ENCODE measurements at regions not wholly inside any gene's neighbourhood (a gene's known extent, or its start where the extent isn't known, plus 50 kb on each side); places are given as distances from the start of the nearest gene placed in this dataset.
"Not testable (repeated sequence)": the region's sequence is repeated elsewhere in the genome, so short reads cannot be mapped to it uniquely, and the experiment has no call there.

GRCh38 chr1:165965857-165966256 is 138.4 kb downstream of the UCK2 start:
- no peak for DNase-seq (ENCODE audit: low spot score)

DNA sequence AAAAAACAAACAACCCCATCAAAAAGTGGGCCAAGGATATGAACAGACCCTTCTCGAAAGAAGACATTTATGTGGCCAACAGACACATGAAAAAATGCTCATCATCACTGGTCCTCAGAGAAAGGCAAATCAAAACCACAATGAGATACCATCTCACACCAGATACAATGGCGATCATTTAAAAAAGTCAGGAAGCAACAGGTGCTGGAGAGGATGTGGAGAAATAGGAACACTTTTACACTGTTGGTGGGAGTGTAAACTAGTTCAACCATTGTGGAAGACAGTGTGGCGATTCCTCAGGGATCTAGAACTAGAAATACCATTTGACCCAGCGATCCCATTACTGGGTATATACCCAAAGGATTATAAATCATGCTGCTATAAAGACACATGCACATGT is 142.0 kb downstream of the UCK2 start:
- not testable (repeated sequence) for DNase-seq (ENCODE audit: low spot score)

DNA sequence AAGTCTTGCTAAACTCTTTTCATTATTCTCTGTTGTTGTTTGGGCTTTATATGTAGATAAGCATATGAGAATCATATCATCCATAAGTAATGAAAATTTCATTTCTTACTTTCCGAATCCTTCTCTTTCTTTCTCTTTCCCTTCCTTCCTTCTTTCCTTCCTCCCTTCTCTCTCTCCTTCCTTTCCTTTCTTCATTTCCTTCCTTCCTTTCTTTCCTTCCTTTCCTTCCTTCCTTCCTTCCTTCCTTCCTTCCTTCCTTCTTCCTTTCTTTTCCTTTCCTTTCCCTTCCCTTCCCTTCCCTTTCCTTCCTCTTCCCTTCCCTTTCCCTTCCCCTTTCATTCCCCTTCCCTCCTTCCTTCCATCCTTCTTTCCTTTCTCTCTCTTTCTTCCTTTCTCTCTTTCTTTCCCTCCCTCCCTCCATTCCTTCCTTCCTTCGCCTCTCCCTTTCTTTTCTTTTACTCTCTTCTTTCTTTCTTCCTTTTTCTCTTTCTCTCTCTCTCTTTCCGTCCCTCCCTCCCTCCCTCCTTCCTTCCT is 147.3 kb downstream of the UCK2 start:
- no peak for DNase-seq (ENCODE audit: low spot score)

DNA sequence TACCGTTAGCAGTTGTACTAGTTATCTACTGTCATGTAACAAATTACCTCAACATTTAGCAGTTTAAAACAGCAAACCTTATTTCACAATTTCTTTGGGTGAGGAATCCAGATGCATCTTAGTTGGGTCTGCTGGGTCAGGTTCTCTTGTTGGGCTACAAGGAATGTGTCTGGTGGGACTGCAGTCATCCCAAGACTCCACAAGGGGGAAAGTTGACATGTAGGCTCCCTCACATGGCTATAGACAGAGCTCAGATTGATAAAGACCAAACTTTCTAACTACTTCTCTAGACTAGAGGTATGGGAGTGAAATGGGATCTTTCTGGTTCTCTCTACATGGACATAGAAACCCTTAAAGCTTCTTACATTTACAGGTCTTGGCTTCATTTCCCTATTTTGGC is 160.9 kb downstream of the UCK2 start:
- no peak for DNase-seq (ENCODE audit: low spot score)

DNA sequence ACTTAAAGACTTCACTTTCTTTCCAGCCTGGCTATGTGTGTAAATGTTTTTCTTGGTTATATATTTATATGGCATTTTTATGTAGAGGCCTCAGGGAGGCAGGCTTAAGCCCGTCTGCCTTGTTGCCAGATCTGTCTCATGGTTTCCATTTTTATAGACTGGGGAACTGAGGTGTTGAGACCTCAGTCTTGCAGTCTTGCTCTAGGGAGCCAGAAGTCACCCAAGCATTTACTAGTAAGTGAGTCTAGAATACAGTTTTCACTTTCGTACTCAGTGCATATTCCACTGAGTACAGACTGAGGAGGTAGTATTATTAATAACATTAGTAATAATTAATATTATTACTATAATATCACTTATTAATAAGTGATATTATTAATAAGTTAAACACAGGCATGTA is 161.4 kb downstream of the UCK2 start:
- DNase-seq (ENCODE audit: low spot score), result no peak

DNA sequence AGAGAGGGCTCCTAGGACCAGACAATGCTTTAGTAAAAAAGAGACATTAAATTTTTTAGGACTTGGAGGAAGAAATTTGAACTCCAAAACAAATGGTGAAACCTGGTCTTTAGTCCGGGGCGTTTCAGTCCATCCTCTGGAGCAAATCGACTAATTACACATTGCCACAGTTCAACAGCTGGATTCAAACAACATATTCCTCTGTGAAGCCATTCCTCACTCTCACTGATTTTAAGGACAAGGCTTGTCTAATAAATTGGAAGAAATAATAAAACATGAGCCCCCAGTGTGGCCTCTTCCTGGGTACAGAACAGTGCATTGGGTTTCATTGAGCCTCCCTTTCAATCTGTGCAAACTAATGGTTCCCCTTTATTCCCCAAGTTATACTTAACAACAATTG is 165.1 kb downstream of the UCK2 start:
- no peak for DNase-seq (ENCODE audit: low spot score)

DNA sequence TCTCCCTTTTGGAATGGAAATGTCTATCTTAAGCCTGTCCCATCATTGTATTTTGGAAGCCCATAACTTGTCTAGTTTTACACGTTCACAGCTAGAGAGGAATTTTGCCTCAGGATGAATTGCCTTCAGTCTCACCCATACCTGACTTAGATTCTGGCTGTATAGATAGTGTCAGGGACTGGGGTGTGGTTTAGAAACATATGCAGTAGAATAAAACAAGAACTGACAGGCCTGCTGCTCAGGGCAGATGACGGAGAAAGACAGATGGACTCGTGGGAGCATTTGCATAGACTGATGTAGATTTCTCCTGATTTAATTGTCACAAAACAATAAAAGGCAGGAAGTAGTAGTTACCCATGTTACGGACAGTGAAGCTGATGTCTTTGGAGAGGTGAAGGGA is 166.7 kb downstream of the UCK2 start:
- DNase-seq (ENCODE audit: low spot score), result no peak

DNA sequence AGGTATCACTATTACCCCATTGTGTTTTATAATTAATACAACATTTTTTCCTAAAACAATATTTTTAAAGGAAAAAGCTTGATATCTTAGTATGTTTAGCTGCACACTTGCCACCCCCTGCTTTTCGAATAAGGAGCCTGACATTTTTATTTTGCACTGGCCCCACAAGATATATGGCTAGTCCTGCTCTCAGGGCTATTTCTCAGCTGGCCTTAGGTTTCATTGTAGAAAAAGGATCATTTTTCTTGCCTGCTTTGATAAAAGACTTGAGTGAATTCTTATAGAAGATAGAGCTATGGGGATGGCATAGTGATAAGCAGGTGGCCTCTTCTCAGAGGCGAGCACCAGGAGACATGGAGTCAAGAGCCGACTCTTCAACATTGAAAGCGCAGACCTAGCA is 167.0 kb downstream of the FAM78B start:
- DNase-seq (ENCODE audit: low spot score), result no peak

- DNase-seq (ENCODE audit: low spot score), result no peak
Observed at GRCh38 chr1:166007176-166007575, 159.6 kb downstream of the FAM78B start.

GRCh38 chr1:166013232-166013631 is 153.6 kb downstream of the FAM78B start:
- no peak for DNase-seq (ENCODE audit: low spot score)

- DNase-seq (ENCODE audit: low spot score), result peak; percentile 64
Observed at GRCh38 chr1:166017395-166017794, 149.4 kb downstream of the FAM78B start.
